Natural killer cell treated with Interleukin-12 subunit alpha and Interleukin-12 subunit beta and Interleukin-15 and Interleukin-18, amount 100 ng/mL, for 72 hours (primary cell): ENCODE measurements at regions not wholly inside any gene's neighbourhood (a gene's known extent, or its start where the extent isn't known, plus 50 kb on each side); places are given as distances from the start of the nearest gene placed in this dataset.

Experiments
- ATAC-seq, 2 donors: fragments of 150-1000 bp; cut with Tn5 transposase in 1 of 2; sonication (Bioruptor Pico), chemical (Tn5 transposase) in 1 of 2; 2 replicates each; pipeline ENCODE4 v1.10.0; 2021
- DNase-seq: peaks from one replicate; pipeline ENCODE4 v3.0.0; 2022; ENCODE audit warnings: low spot score
- H3K27ac Mint-ChIP-seq, 2 donors: 1 replicate in 1 of 2; 2 replicates in 1 of 2; pipeline ENCODE4 v1.8.0; 2022; ENCODE audit warnings: mixed read lengths in 2 of 2, mild to moderate bottlenecking in 1 of 2, moderate library complexity in 1 of 2
- H3K27me3 Mint-ChIP-seq, 2 donors: 1 replicate in 1 of 2; 2 replicates in 1 of 2; pipeline ENCODE4 v1.8.0; 2022; ENCODE audit warnings: mixed read lengths in 2 of 2
- H3K36me3 Mint-ChIP-seq: one replicate; pipeline ENCODE4 v1.8.0; 2022; ENCODE audit warnings: mixed read lengths
- H3K4me1 Mint-ChIP-seq, 2 donors: 1 replicate in 1 of 2; 2 replicates in 1 of 2; pipeline ENCODE4 v1.8.0; 2022; ENCODE audit warnings: low read depth in 2 of 2, mixed read lengths in 2 of 2, mild to moderate bottlenecking in 1 of 2
- H3K4me3 Mint-ChIP-seq: one replicate; pipeline ENCODE4 v1.8.0; 2022; ENCODE audit warnings: mixed read lengths
- H3K9me3 Mint-ChIP-seq: 2 replicates; pipeline ENCODE4 v1.8.0; 2022; ENCODE audit warnings: mixed read lengths

DNA sequence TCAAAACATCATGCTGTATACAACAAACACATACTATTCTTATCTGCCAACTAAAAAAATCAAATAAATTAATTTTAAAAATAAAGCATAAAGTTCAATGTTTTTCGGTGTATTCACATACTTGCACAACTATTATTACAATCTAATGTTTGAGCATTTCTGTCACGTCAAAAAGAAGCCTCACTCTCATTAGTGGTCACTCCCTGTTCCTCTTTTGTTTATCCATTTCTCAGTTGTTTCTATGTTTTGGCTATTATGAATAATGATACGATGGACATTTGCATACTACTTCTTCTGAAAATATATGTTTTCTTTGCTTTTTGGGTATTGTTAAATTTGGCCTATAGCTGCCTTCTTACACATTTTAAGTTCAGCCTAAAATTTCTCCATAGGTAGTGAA, 773.0 kb upstream of the HS6ST1 start:
- ATAC-seq (no peak), DNase-seq (no peak)
- H3K9me3 Mint-ChIP-seq: peaks cover 1% of the 10 kb centered on the region
- H3K36me3 Mint-ChIP-seq: no peaks in the 10 kb centered on the region
- no peak overlapping the region for H3K27ac Mint-ChIP-seq
- H3K4me1 Mint-ChIP-seq: no peaks in the 10 kb centered on the region
- H3K4me3 Mint-ChIP-seq: no peak overlapping the region
- peaks cover 0 to 4% of the 10 kb centered on the region in 2 donors for H3K27me3 Mint-ChIP-seq

GRCh38 chr2:129092956-129093355, 774.3 kb upstream of the HS6ST1 start:
- H3K4me1 Mint-ChIP-seq: no peaks in the 10 kb centered on the region
- no peaks in the 10 kb centered on the region for H3K36me3 Mint-ChIP-seq
- no peak for ATAC-seq

GRCh38 chr2:129101186-129101585, 782.5 kb upstream of the HS6ST1 start:
- H3K4me1 Mint-ChIP-seq: no peaks in the 10 kb centered on the region
- ATAC-seq (no peak), DNase-seq (no peak)
- H3K27ac Mint-ChIP-seq: no peak overlapping the region
- peaks cover 3% of the 10 kb centered on the region for H3K9me3 Mint-ChIP-seq
- no peak overlapping the region for H3K4me3 Mint-ChIP-seq
- no peaks in the 10 kb centered on the region for H3K36me3 Mint-ChIP-seq
- peaks cover 0 to 7% of the 10 kb centered on the region in 2 donors for H3K27me3 Mint-ChIP-seq

More at GRCh38 chr2:129092956-129093355, 774.3 kb upstream of the HS6ST1 start:
- H3K27me3 Mint-ChIP-seq: peaks cover 0 to 4% of the 10 kb centered on the region in 2 donors
- no peak overlapping the region for H3K4me3 Mint-ChIP-seq
- H3K27ac Mint-ChIP-seq: no peak overlapping the region
- no peak for DNase-seq
- H3K9me3 Mint-ChIP-seq: peaks cover 3% of the 10 kb centered on the region

- Mint-ChIP-seq H3K27me3 (peaks cover 0 to 7% of the 10 kb centered on the region in 2 donors), H3K9me3 (no peaks in the 10 kb centered on the region), H3K4me3 (no peak overlapping the region), H3K4me1 (no peaks in the 10 kb centered on the region), H3K27ac (no peak overlapping the region), H3K36me3 (no peaks in the 10 kb centered on the region)
- DNase-seq: no peak
- ATAC-seq: peak; percentile 22 to 64
These were observed 785.5 kb upstream of the HS6ST1 start for GRCh38 chr2:129103936-129104878.

GRCh38 chr2:129112181-129112580, 793.5 kb upstream of the HS6ST1 start:
- no peak for DNase-seq
- Mint-ChIP-seq H3K4me1 (no peaks in the 10 kb centered on the region), H3K36me3 (no peaks in the 10 kb centered on the region), H3K9me3 (peaks cover 4% of the 10 kb centered on the region), H3K27me3 (no peaks in the 10 kb centered on the region), H3K4me3 (no peak overlapping the region), H3K27ac (no peak overlapping the region)
- ATAC-seq: no peak

DNA sequence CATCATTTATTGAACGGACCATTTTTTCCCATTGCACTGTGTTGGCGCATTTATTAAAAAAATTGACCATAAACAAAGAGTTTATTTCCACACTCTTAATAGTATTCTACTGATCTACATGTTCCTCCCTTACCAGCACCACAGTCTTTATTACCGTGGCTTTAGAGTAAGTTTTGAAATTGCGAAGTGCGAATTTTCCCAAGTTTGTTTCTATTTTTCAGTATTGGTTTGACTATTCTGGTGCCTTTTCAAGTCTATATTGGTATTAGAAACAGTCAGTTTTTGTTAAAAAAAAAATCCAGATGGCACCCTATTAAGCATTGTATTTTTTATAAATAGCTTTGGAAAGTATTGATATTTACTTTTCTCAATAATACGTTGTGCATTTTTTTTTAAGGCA, 795.1 kb upstream of the HS6ST1 start:
- no peaks in the 10 kb centered on the region for H3K4me1 Mint-ChIP-seq
- no peak overlapping the region for H3K4me3 Mint-ChIP-seq
- H3K27me3 Mint-ChIP-seq: no peaks in the 10 kb centered on the region
- H3K36me3 Mint-ChIP-seq: no peaks in the 10 kb centered on the region
- DNase-seq (no peak), ATAC-seq (no peak)
- H3K27ac Mint-ChIP-seq: no peak overlapping the region
- H3K9me3 Mint-ChIP-seq: peaks cover 4% of the 10 kb centered on the region

GRCh38 chr2:129117434-129117833, 798.8 kb upstream of the HS6ST1 start:
- Mint-ChIP-seq H3K27ac (no peak overlapping the region), H3K9me3 (peaks cover 12% of the 10 kb centered on the region), H3K4me1 (no peaks in the 10 kb centered on the region), H3K36me3 (no peaks in the 10 kb centered on the region), H3K27me3 (no peaks in the 10 kb centered on the region), H3K4me3 (no peak overlapping the region)
- DNase-seq: no peak
- no peak for ATAC-seq

GRCh38 chr2:129118296-129118695, 799.6 kb upstream of the HS6ST1 start:
- Mint-ChIP-seq H3K9me3 (peaks cover 12% of the 10 kb centered on the region), H3K4me3 (no peak overlapping the region), H3K27me3 (no peaks in the 10 kb centered on the region), H3K4me1 (no peaks in the 10 kb centered on the region), H3K27ac (no peak overlapping the region), H3K36me3 (no peaks in the 10 kb centered on the region)
- DNase-seq: no peak
- no peak for ATAC-seq

GRCh38 chr2:129129087-129129486, 810.4 kb upstream of the HS6ST1 start:
- no peak overlapping the region for H3K4me3 Mint-ChIP-seq
- ATAC-seq (no peak), DNase-seq (no peak)
- H3K4me1 Mint-ChIP-seq: no peaks in the 10 kb centered on the region
- peaks cover 0 to 2% of the 10 kb centered on the region in 2 donors for H3K27me3 Mint-ChIP-seq
- peaks cover 9% of the 10 kb centered on the region for H3K9me3 Mint-ChIP-seq
- H3K36me3 Mint-ChIP-seq: no peaks in the 10 kb centered on the region
- no peak overlapping the region for H3K27ac Mint-ChIP-seq

DNA sequence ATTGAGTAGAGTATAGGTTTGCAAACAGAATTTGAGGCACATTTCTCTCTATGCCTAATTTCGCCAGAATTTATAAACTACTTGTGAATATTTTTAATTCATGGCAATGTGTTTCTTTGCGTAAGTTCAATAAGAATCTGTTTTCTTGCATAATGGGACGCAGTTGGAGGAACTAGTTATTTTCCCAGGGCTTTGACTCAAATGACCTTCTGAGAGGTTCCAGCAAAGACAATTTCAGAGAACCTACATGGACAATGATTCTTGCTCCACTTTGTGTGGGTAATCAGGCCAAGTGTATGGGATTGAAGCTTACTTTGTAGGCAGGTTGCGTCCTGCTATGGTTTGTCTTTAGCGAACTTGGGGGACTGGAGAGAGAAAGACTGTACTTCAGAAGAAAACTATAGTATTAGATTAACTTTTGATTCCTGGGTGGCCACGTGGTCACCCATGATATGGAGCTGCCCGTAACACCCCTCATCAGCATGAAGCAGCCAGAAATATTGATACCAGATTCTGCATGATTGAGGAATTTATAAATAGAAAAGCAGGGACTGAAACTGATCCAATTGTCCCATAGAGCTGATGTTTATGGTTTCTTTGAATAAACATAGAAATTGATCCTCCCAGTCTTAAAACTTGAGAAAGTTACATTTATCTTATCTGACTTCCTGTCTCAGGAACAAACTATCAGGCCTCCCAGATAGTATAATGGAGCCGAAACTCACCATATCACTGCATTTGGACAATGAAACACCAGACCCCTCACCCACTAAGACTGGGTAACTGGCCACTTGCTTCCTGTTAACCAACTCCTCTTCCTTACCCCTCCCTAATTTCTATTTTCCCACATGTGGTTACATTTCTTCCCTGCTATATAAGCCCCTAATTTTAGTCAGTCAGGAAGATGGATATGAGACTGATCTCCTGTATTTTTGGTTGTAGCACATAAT, 815.3 kb upstream of the HS6ST1 start:
- Mint-ChIP-seq H3K27me3 (no peaks in the 10 kb centered on the region), H3K4me3 (no peak overlapping the region), H3K36me3 (no peaks in the 10 kb centered on the region), H3K4me1 (no peaks in the 10 kb centered on the region), H3K27ac (no peak overlapping the region), H3K9me3 (peaks cover 9% of the 10 kb centered on the region)
- DNase-seq (no peak), ATAC-seq (no peak)

DNA sequence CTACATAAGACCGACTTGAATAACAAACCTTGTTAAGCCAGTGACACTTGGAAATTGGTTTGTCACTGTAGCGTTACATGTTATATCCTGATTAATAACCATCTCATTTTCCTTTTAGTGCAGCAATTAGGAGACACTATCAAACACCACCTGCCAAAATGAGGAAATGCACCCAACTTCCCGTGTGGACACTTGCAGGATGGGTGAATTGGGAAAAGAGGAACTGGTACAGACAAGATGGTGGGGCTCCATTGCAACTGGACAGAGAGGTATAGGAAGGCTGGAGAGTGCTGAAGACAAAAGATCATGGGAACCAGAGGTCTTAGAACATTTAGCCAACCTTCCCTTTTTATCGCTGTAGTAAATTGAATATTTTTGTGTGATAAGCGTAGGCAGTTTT, 816.3 kb upstream of the HS6ST1 start:
- Mint-ChIP-seq H3K27ac (no peak overlapping the region), H3K4me3 (no peak overlapping the region), H3K36me3 (no peaks in the 10 kb centered on the region), H3K9me3 (peaks cover 9% of the 10 kb centered on the region), H3K27me3 (no peaks in the 10 kb centered on the region), H3K4me1 (no peaks in the 10 kb centered on the region)
- no peak for ATAC-seq
- DNase-seq: no peak

DNA sequence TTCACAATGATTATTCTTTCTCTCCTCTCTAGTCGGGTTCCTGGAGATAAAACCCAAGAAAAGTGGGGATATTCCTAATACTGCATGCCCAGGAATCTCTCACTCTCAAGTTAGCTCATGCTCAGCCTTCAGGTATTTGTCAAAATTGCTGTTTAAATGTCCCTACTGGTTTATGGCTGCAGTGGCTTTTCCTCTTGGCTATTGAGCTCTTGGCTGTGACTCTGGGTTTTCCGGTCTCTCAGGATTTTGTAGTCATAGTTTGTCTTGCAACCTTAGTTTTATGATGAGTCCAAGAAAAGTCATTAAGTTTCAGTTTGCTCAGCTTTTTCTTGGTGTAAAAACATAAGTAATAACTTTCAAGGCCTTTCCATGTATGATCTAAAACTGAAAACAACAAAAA, 820.7 kb upstream of the HS6ST1 start:
- ATAC-seq (no peak), DNase-seq (no peak)
- Mint-ChIP-seq H3K9me3 (peaks cover 10% of the 10 kb centered on the region), H3K4me3 (no peak overlapping the region), H3K4me1 (no peaks in the 10 kb centered on the region), H3K27me3 (no peaks in the 10 kb centered on the region), H3K27ac (no peak overlapping the region), H3K36me3 (no peaks in the 10 kb centered on the region)

DNA sequence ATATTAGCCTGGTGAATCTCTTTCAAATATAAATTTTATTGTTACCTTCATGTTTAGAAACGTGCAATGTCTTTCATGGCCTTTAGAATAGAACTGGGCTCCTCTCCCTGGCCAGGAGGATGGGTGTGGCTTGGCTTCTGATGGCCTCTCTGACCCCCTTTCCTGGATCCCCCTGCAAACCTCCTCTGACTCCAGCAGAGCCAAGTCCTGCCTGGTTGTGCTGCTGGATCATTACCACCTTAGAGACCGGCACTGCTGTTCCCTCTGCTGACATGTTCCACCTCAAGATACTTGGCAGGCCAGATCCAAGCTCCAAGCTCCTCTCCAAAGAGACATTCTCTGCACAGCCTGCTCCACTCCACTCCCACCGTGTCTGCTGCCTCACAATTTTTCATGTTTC, 823.8 kb upstream of the HS6ST1 start:
- Mint-ChIP-seq H3K9me3 (peaks cover 9% of the 10 kb centered on the region), H3K27ac (no peak overlapping the region), H3K4me3 (no peak overlapping the region), H3K36me3 (no peaks in the 10 kb centered on the region), H3K4me1 (no peaks in the 10 kb centered on the region), H3K27me3 (peaks cover 0 to 2% of the 10 kb centered on the region in 2 donors)
- DNase-seq (no peak), ATAC-seq (no peak)
